ENCODE measurements at regions not wholly inside any gene's neighbourhood (a gene's known extent, or its start where the extent isn't known, plus 50 kb on each side); places are given as distances from the start of the nearest gene placed in this dataset.
"Not testable (repeated sequence)": the region's sequence is repeated elsewhere in the genome, so short reads cannot be mapped to it uniquely, and the experiment has no call there.

DNA sequence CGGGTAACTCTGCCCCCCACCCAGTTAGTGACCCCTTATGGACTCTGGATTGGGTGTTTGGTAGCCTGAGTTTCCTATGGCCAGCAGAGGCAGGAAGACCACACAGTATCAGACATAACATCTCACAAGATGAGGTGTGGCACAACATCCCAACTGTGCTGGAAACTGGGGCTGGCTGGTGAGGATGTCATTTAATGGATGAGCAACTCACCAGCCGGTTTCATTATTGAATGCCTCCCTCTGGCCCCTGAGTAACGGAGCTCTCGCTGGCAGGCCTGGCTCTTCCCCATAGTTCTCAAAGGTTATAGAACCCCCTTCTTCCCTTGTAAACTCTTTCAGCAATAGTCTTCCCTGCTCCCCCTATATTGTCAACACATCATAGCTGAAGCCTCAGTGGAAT is 195.0 kb downstream of the BCL11A start:
- POLR2A ChIA-PET = no interaction called here
- CTCF ChIA-PET = no interaction called here

DNA sequence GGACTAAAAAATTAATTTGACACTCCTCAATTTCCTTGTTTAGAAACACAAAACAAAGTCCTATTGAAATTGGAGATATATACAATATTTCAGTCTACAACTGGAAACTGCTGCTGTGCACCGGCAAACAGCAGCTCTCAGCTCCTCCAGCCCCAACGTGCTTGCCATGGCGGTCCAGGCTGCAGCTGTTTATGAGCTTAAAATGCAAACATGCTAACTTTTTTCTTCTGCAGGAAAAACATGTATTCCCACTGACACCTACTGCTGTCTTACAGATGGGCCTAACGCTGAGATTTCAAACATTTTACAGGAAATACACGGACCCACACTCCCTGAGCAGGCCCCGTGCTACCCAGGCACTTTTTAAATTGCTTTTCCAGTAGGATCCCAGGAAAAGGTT is 195.5 kb downstream of the BCL11A start:
- POLR2A ChIA-PET = no interaction called here

DNA sequence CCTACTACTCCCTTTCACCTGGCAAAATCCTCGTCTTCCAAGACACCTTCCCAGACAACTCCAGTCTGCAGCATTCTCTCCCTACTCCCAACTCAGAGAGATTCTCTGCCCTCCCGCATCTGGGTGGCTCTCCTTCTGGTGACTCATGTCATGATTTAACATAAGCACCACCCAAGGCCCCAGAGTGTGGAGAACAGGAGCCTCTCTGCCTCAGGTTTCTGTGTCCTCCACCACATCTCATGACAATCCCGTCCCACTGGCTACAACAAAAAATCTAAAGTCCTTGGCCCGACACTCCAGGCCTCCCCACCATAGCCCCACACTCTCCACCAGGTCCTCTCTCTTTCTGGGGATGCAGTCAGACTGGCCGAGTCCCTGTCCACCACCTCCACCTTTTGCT is 197.1 kb downstream of the BCL11A start:
- CTCF ChIA-PET = interaction anchor here (0.7 kb wide), 1 partner anchor 400 kb away, joined by 3 read pairs; no protein-coding TSS in a partner anchor
- POLR2A ChIA-PET = no interaction called here

More for the DNA sequence above, 195.5 kb downstream of the BCL11A start:
- CTCF ChIA-PET = no interaction called here

DNA sequence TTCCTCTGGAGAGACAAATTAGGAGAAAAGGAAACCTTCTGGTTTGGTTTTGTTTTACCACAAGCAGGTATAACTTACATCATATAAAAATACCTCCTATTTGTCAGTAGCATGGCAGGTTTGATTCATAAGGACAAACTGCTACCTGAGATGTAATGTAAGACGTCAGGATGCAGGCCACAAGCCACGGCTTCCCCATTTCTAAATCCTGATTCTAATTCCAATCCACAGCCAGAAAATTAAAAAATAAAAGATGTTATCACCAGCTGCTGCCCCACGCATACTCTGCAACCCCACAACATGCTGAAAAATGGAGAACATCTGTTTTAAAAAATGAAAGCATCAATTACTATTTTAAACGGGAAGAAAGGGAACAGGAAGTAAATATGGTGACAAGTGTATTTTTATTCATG is 197.6 kb downstream of the BCL11A start:
- POLR2A ChIA-PET = no interaction called here
- CTCF ChIA-PET = no interaction called here

DNA sequence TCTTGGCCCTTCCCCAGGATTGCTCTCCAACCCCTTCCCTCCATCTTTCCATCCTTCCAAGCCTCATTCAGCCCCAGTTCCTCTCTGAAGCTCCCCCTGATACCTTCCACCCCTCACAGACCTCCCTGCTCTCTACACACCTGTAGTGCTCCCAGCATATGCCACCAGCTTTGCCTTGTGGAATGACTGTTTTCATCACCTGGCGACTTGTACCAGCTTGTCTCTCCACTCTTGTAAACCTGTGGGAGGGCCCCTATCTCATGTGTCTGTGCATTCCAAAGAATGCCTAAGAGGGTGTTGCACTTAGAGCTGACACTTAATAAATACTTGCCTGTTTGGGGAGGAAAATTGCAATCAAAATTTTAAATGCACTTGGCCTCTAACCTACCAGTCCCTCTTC is 198.7 kb downstream of the BCL11A start:
- CTCF ChIA-PET = no interaction called here
- POLR2A ChIA-PET = no interaction called here

DNA sequence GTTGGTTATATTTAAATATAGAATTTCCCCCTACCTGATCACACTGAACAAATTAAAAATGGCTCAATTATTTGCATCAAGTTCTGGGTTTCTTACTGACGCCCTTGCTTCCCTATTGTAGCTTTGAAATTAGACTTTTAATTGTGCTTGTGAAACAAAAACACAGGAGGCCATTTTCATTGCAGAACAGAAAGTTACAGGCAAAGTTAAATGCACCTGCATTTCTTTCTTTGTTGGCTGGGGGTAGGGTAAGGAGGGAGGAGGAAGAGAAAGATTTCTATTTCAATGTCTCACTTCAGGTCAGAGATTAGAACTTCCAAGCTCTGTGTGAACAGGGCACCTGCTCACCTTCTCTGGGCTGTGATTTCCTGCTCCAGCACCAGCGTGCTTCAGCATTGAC is 199.6 kb downstream of the BCL11A start:
- ChIA-PET POLR2A (no interaction called here), CTCF (no interaction called here)

DNA sequence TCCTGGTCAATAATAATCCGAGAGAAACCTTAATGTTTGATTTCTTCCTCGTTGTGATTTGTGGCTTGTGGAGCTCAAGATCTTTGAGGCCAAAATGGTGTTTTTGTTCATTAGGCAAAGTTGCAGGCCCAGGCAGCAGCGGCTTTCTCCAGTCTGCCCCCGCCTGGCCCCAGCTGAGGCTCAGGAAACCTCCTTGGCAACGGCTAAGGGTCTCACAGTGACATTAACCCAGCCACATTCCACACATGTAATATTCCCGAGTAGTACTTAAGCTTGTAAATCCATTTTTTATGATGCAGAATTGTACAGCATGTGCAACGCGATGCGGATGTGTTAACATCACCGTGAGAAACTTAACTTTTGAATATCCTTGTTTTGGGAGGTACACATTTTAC is 200.1 kb downstream of the BCL11A start:
- ChIA-PET CTCF (no interaction called here), POLR2A (no interaction called here)

DNA sequence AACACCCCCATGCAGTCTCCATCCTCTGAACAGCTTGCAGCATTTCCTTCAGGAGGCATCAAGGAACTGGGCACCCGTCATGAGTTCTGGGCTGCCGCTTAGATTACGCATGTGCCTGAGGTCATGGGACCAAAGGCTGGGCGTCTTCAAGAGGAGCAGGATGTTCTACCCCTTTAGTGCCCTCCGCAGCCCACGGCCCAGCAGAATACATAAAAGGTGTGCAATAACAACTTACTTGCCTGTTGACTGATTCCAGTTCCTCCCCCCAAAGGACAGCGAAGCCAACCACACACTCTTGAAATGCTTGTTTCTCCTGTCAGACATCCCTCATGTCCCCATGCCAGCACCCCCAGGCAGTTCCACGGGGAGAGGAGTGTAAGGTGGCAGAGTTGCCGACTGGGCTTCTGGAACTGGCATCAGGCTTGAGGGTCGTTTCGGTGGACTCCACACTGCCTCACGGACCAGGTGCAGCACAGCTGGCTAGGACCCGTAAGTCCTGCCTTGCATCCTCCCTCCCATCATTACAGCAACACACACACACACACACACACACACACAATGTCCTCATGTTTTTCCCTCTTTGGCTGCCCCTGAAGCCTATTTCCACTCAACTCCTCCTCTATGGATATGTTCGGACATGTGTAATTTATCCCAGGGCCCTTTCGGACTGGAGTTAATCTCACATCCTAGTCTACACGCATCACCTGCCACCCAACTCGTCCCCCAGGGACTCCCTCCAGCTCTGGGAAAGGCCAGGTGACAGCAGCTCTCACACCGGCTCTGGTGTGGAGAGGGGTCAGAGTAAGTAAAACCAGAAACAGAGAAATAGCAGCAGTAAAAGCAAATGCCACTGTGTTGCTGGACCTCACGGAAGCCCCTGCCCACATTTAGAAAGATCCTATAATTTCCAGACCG is 200.7 kb downstream of the BCL11A start:
- CTCF ChIA-PET = no interaction called here
- POLR2A ChIA-PET = no interaction called here

DNA sequence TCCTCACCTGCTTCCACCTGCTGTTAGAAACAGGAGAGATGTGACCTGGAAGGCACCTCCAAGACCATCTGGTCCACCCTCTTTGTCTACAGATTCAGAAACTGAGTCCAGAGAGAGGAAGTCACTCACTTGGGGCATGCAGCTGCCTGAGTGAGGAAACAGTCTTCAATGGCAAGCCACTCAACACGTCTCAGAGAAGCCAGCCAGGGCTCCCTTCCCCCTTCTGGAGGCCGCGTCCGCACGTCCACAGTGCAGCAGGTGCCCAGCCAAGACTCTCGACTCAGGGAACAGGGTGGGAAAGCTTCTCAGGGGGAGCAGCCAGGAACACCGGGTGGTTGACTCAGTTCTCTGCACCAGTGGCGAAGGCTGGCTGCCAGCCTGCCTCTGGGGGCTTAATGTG is 201.7 kb downstream of the BCL11A start:
- POLR2A ChIA-PET = no interaction called here

DNA sequence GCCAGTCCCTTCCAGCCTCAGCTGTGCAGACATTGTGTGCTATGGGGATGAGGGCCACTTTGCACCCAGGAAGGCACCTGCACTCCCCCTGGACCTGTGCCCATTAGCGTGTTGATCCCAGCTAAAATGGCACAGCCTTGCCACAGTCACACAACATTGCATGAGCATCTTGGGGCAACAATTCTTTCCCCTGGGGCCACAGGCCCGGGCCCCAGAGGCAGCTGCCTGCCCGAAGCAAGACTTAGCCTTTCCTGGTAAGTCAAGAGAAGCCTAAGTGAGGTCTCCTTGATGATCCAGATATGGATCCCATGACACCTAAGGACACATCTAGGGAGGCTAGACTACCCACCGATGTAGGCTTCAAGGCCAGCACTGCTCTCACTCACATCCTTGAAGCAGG is 202.1 kb downstream of the BCL11A start:
- CTCF ChIA-PET = no interaction called here
- POLR2A ChIA-PET = no interaction called here

More for the DNA sequence above, 201.7 kb downstream of the BCL11A start:
- CTCF ChIA-PET = no interaction called here

DNA sequence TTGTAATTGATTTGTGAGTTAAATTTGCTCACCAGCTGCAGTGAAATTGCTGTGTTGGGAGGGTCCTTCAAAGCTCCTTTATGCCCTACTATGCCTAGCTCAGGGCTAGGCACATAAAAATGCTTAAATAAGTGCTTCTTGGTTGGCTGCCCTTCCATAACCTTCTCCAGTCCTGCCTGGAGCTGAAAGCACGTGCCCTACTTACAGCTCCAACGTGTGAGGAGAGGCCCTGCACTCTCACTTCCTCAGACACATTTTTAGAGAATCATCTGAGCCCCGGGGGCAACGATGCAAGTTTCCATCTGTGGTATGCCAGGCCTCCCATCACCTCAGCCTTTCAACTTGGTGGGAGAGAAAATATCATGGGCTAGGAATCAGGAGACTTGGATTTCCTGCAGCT is 202.7 kb downstream of the BCL11A start:
- ChIA-PET CTCF (no interaction called here), POLR2A (no interaction called here)

DNA sequence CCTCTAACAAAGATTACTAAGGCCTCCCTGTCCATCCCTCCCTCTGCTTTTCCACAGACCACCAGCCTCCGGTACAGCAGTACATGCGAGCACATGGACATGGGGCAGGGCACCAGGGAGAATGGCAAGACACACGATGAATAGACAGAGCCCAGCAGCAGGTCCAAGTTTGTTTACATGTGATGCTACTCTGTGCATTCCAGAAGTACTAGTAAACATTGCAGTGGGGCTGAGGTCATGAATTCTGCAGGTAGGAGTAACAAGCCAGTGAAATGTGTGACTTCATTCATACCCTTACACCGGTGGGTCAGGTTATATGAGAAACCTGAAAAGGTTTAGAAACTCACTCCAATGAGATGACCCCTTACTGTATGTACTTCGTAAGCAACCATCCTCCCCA is 205.7 kb downstream of the BCL11A start:
- ChIA-PET POLR2A (no interaction called here), CTCF (no interaction called here)

DNA sequence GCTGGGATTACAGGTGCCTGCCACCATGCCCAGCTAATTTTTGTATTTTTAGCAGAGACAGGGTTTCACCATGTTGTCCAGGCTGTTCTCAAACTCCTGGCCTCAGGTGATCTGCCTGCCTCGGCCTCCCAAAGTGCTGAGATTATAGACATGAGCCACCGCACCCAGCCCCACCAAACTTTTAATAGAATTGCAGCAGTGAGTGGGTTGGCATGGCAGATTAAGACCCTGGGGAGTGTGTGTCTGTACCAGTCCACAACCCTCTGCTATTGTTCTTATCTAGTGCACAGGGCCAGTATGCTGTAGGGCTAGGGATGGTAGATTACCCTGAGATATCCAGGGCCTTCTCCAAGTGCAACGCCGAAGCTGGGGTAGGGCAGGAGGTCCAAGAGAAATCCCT is 211.0 kb downstream of the BCL11A start:
- POLR2A ChIA-PET, CTCF ChIA-PET: not testable (repeated sequence)

DNA sequence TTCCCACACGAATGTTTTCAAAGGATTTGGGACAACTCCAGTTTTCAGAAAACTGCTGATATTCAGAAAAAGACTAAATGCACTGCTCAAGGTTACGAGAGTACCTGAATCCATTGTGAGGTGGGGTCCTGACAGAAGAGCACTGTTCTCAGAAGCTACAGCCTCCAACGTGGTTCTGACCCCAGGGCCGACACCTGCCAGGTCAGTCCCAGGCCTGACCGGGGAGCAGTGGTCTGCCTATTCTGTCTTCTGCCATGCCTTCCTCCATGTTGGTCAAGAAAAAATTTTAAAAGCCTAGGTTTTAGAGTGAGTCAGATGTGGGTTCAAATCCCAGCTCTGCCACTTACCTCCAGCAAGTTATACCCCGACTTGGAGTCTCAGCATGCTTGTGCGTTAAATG is 212.3 kb downstream of the BCL11A start:
- POLR2A ChIA-PET = no interaction called here
- CTCF ChIA-PET = no interaction called here

DNA sequence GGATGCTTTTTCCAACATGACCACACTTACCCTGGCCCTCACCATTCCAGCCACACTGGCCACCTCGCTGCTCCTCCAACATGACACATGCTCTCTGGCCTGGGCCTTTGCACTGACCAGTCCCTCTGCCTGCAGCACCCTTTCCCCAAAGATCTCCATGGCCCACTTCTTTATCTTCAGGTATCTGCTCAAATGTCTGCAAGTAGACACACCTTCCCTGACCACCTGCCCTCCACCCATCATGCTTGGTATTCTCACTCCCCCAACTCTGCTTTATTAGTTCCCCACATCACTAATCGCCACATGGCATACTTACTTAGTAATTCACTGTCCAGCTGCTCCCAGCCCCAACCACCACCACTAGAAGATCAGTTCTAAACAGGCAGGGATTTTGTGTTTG is 214.2 kb downstream of the BCL11A start:
- CTCF ChIA-PET = no interaction called here

DNA sequence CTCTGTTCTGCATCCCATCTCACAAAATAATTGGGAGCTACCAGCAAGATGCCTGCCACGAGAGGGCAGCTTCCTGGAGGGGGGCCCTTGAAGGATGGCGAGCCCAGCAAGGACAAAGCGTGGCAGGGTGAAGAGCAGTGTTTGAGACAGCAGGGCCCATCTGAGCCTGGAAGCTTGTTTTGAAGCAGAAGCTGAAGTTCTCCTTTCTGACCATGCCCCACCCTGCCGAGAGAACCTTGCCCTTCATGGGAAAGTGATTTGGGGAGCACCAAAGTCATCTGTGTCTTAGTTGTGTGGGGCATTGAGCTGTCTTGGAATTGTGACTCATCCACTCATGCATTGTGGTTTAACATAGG is 216.3 kb downstream of the BCL11A start:
- ChIA-PET POLR2A (no interaction called here), CTCF (no interaction called here)

More for the DNA sequence above, 214.2 kb downstream of the BCL11A start:
- POLR2A ChIA-PET = no interaction called here

DNA sequence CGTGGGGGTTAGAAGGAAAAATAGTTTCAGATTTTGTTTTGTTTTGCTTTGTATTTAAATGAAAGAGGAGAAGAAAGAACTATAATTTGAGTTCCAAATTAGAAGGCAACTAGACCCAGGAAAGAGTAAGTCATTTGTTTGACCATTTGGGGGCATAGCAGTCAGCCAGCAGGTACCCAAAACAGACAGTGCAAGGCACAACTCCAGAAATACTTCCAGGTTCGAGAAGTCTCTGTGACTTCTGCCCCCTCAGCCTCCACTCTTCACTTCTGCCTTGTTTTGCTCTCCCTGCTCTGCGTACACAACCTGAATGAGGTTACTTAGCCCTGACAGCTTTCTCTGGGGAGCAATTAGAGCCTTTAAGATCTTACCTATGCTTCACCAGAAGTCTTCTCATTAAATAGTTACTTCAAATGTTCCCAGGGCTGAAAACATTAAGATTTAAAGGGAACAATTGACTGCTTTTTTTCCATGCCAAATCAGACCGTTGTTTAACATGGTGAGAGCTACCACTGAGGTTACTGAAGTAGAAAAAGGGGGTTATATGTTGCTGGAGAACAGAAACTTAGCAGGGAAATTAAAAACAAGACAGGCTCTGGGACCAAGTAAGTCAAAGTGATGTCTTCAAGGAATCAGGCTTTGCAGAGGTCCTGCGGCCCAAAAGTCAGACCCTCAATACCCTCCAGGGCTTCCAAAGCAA is 216.9 kb downstream of the BCL11A start:
- ChIA-PET POLR2A (no interaction called here), CTCF (no interaction called here)

DNA sequence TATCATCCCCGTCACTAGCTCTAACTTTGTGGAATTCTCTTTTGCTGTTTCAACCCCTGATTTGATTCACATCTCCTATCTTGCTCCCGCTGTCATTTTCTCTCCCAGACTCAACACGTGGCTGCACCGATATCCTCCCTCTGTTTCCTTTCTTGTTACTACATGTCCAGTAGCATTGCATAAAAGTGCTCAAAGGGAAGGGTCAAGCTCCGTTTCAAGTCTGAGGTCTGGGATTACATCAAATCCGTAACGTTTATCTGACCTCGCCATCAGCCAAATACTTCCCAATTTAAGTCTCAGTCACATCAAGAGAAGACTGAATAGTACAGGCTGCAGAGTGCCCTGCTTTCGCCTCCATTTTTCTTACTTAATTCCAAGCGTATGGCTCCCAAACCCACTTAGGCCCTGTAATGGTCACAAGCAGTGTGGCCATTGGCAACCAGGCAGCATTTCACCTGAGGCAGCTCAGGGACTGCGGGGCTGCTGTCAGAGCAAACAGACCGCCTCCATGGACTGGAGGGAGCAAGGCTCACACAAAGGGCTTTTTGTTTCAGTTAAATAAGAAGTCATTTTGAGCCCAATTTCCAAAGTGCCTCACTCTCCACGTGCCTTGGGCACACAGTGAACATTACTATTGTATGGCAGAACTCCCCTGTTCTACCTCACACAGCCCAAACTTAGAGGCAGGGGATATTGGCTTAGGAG is 217.8 kb downstream of the BCL11A start:
- ChIA-PET POLR2A (no interaction called here), CTCF (no interaction called here)

DNA sequence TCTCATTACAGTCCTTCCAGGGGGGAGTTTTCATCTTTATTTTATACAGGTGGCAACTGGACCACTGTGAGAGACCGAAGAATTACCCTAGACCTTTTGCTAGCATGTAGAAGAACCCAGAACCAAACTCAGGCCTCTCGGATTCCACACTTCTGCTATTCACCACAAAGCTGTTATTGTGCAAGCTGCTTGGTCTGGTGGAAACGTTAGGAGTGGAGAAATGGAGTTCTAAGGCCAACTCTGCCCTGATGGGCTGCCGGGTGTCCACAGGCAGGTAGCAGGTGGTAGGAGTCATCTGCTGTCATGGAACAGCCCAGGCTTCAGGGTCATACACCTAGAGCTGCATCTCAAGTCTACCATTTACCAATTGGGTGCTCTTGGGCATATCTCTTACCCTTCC is 218.8 kb downstream of the BCL11A start:
- ChIA-PET CTCF (no interaction called here), POLR2A (no interaction called here)

DNA sequence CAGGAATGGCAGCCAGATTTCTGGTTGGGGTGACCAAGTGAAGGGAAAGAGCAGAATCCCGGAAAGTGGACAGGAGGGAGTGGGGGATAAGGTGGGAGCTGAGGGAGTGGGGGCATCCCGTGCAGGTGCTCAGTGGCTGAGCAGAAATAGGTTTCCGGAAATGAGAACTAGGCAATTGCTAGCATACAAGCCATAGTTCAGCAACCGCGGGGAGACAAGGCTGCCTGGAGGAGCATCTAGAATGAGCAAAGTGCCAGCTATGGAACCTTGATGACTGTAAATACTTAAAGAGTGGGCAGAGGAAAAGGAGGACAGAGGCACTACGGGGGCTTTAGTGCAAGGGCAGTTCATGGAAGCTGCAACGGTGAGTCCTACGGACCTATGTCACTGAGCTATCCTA is 220.2 kb downstream of the BCL11A start:
- POLR2A ChIA-PET = no interaction called here
- CTCF ChIA-PET = no interaction called here

DNA sequence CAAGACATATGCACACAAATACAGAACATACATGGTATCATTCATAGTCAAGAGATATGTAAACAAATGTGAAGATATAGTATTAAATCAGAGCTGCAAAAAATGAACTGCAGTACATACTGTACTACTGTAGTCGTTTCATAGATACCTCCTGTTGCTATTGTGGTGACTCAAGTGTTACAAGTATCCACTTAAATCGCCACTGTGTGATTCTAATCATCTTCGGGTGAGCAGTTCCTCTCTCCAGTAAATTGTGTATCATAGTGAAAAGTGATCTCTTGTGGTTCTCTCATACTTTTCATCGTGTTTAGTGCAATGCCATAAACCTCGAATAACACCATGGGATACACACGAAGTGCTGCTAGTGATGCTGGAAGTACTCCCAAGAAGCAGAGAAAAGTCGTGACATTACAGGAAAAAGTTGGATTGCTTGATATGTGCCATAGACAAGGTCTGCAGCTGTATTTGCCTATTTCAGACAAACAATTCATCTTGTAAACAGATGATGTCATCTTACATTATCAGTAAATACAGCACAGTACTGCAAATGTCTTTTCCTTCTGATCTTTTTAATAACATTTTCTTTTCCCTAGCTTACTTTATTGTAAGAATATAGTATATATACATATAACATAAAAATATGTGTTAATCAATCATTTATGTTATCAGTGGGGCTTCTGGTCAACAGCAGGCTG is 222.2 kb downstream of the BCL11A start:
- POLR2A ChIA-PET = no interaction called here
- CTCF ChIA-PET = no interaction called here

All from activated CD8-positive, alpha-beta memory T cell treated with anti-CD3 and anti-CD28 coated beads for 36 hours (primary cell).